ENCODE measurements at regions not wholly inside any gene's neighbourhood (a gene's known extent, or its start where the extent isn't known, plus 50 kb on each side); places are given as distances from the start of the nearest gene placed in this dataset.

DNA sequence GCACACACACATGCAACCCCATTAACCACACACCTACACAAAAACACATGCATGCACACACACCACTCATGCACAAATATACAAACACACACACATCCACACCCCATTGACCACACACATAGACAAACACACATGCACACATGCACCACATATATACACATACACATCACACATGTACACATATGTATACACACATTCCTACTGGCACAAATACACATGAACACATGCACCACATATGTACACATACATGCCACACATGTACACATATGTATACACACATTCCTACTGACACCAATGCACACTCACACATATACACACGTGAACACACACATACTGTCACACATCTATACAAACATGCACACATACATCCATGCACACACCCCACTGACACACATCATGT is 212.5 kb upstream of the PPP2R2D start:
- Histone ChIP-seq H3K9me3 (no peaks in the 10 kb centered on the region), H3K4me3 (no peak overlapping the region), H3K27me3 (peaks cover 60% of the 10 kb centered on the region), H3K36me3 (no peaks in the 10 kb centered on the region), H3K27ac (no peak overlapping the region), H3K4me1 (no peaks in the 10 kb centered on the region)
- 100% methylated on average over 1 of the region's 1 CpG; no CpG with 5 or more reads in 1 of the 2 donors for WGBS, 2 donors (ENCODE audit: low coverage in 1 of 2)
- no peak for TF ChIP-seq EP300 (IDR thresholded peaks at IDR 0.05)
- no peak for TF ChIP-seq CTCF (IDR thresholded peaks at IDR 0.05)
- TF ChIP-seq POLR2A (IDR thresholded peaks at IDR 0.05): no peak
- no peak for TF ChIP-seq POLR2AphosphoS5 (IDR thresholded peaks at IDR 0.05)
- no peak for ATAC-seq

DNA sequence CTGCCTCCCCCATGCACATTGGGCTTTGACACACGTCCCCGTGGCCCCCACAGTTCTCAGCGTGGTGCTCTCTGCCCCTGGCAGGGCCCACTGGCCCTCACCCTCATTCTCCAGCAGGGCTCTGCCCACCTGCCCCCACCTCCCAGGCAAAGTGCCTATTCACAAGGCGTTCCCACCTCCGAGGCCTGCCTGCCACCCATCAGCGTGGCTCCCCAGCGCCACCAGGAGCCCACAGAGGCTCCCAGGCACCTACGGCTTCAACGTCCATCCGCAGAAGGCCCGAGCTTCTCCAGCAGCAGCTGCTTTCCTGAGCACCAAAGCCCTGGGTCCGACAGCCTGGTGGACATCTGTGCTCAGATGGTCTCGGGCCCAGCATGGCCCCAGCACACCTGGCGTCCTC is 211.8 kb upstream of the PPP2R2D start:
- no peaks in the 10 kb centered on the region for H3K4me1 ChIP-seq
- WGBS, 2 donors (ENCODE audit: low coverage in 1 of 2): 50 to 63% methylated on average over 1 to 7 of the region's 14 CpGs
- no peak overlapping the region for H3K27ac ChIP-seq
- H3K4me3 ChIP-seq: no peak overlapping the region
- H3K27me3 ChIP-seq: peaks cover 57% of the 10 kb centered on the region
- no peak for TF ChIP-seq POLR2A (IDR thresholded peaks at IDR 0.05)
- no peak for TF ChIP-seq EP300 (IDR thresholded peaks at IDR 0.05)
- no peak for TF ChIP-seq POLR2AphosphoS5 (IDR thresholded peaks at IDR 0.05)
- no peak for TF ChIP-seq CTCF (IDR thresholded peaks at IDR 0.05)
- no peaks in the 10 kb centered on the region for H3K9me3 ChIP-seq
- H3K36me3 ChIP-seq: no peaks in the 10 kb centered on the region
- ATAC-seq: no peak

DNA sequence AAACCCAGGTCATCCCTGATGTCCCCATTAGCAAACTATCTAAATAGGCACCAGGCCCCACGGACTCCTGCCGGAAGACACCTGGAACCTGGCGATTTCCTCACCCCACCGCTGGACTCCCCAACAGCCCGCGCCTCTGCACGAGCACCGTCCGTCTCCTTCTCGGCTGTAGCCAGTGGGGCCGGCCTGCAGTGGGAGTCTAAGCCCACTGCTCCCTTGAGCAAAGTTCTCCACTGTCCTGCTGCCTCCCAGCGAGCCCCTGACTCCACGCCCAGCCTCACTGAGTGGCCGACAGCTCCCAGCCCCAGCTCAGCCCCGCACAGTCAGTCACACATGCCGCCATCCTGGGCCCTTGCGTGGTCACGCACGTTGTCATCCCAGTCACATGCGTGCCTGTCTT is 211.3 kb upstream of the PPP2R2D start:
- no peak for TF ChIP-seq POLR2A (IDR thresholded peaks at IDR 0.05)
- TF ChIP-seq POLR2AphosphoS5 (IDR thresholded peaks at IDR 0.05): no peak
- no peak for TF ChIP-seq CTCF (IDR thresholded peaks at IDR 0.05)
- no peak for TF ChIP-seq EP300 (IDR thresholded peaks at IDR 0.05)
- peaks cover 62% of the 10 kb centered on the region for H3K27me3 ChIP-seq
- H3K27ac ChIP-seq: no peak overlapping the region
- ATAC-seq: no peak
- H3K4me3 ChIP-seq: no peak overlapping the region
- no peaks in the 10 kb centered on the region for H3K9me3 ChIP-seq
- H3K36me3 ChIP-seq: no peaks in the 10 kb centered on the region
- no peaks in the 10 kb centered on the region for H3K4me1 ChIP-seq
- WGBS, 2 donors (ENCODE audit: low coverage in 1 of 2): 93 to 100% methylated on average over 1 to 3 of the region's 20 CpGs

DNA sequence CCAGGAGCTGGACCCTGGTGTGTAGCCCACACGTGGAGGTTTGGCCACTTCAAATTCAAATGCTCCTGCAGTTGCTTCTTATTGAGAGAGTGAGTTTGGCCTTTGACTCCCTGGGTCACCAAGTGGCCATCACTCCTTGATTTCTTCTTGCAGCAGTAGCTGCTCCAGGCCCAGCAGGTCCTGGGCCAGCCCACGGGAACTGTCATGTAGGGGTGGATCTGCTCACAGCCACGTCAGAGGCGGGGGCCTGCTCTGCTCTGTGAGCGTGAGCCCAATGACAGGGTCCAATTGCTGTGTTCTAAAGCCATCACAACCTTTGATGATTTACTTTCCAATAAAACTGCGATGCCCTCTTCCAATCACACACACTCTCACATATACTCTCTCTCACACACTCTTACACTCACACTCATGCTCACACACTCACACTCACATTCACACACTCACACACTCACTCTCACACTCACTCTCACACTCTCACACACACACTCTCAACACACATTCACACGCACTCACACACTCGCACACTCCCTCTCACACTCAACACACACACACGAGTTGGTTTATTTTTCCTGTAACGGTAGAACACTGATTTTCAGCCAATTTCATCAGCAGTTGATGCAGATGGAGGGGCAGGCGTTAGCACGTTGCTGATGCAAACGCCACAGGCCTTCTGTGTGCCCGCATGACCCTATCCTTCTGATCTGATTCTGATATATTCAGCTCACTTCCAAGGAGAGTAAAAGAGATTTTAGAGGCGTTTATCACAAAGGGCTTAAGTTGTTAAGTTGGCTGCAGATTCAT is 210.7 kb upstream of the PPP2R2D start:
- Histone ChIP-seq H3K36me3 (no peaks in the 10 kb centered on the region), H3K9me3 (no peaks in the 10 kb centered on the region), H3K27me3 (peaks cover 69% of the 10 kb centered on the region), H3K4me1 (no peaks in the 10 kb centered on the region), H3K27ac (no peak overlapping the region), H3K4me3 (no peak overlapping the region)
- no peak for ATAC-seq
- TF ChIP-seq EP300 (IDR thresholded peaks at IDR 0.05) (no peak), CTCF (IDR thresholded peaks at IDR 0.05) (no peak), POLR2A (IDR thresholded peaks at IDR 0.05) (no peak)
- 51 to 60% methylated on average over 7 to 8 of the region's 15 CpGs for WGBS, 2 donors (ENCODE audit: low coverage in 1 of 2)

GRCh38 chr10:131690805-131691239 is 210.0 kb upstream of the PPP2R2D start:
- H3K4me1 ChIP-seq: no peaks in the 10 kb centered on the region
- no peak for TF ChIP-seq POLR2A (IDR thresholded peaks at IDR 0.05)
- no peak for TF ChIP-seq POLR2AphosphoS5 (IDR thresholded peaks at IDR 0.05)
- TF ChIP-seq CTCF (IDR thresholded peaks at IDR 0.05): no peak
- no peak for TF ChIP-seq EP300 (IDR thresholded peaks at IDR 0.05)

More at GRCh38 chr10:131690805-131691239, 210.0 kb upstream of the PPP2R2D start:
- Histone ChIP-seq H3K27me3 (peaks cover 64% of the 10 kb centered on the region), H3K36me3 (no peaks in the 10 kb centered on the region), H3K4me3 (no peak overlapping the region), H3K27ac (no peak overlapping the region), H3K9me3 (no peaks in the 10 kb centered on the region)
- ATAC-seq: no peak
- WGBS, 2 donors (ENCODE audit: low coverage in 1 of 2): 52 to 100% methylated on average over 1 to 2 of the region's 14 CpGs

Measured in gastroesophageal sphincter (tissue), 4 donors.